A673 (cell line): ENCODE measurements at regions not wholly inside any gene's neighbourhood (a gene's known extent, or its start where the extent isn't known, plus 50 kb on each side); places are given as distances from the start of the nearest gene placed in this dataset.

Experiments
- BruUV-seq: library from RNA; stranded (reverse); fragments of 400-500 nt; replicated peaks from 2 replicates; lab custom pipeline; 2021; lab: Mats Ljungman, UMichigan
- CTCF ChIA-PET: fragments of 300-600 bp; sonication (Branson Sonifier 250); formaldehyde crosslinking; loops from one replicate; lab custom pipeline; 2022; ENCODE audit warnings: antibody characterized with exemption; lab: Charles Lee
- POLR2A ChIA-PET: fragments of 300-600 bp; sonication (Branson Sonifier 250); formaldehyde crosslinking; loops from one replicate; lab custom pipeline; 2022; ENCODE audit warnings: antibody characterized with exemption; ENCODE audit not compliant: low non-redundant PET; lab: Charles Lee
- DNase-seq: peaks from one replicate; pipeline ENCODE4 v3.0.0-alpha.2; 2015; ENCODE audit warnings: low spot score
- H3K27ac ChIP-seq: fragments of 200-600 bp; sonication (generic); 2 replicates; pipeline ENCODE4 v1.5.1; 2016; ENCODE audit warnings: mixed run types, low read depth, mild to moderate bottlenecking, mixed read lengths, antibody characterized with exemption, low read length; ENCODE audit not compliant: poor library complexity, severe bottlenecking
- H3K27me3 ChIP-seq: fragments of 200-600 bp; sonication (generic); replicated peaks from 2 replicates; pipeline ENCODE4 v1.6.1; 2017; ENCODE audit warnings: mixed run types, low read depth, mild to moderate bottlenecking, mixed read lengths, antibody characterized with exemption, low read length; ENCODE audit not compliant: insufficient read depth, poor library complexity
- H3K36me3 ChIP-seq: fragments of 200-600 bp; sonication (generic); 2 replicates; pipeline ENCODE4 v1.6.1; 2016; ENCODE audit warnings: mixed run types, mild to moderate bottlenecking, mixed read lengths, antibody characterized with exemption, low read length; ENCODE audit not compliant: insufficient read depth, poor library complexity, severe bottlenecking
- H3K4me1 ChIP-seq: fragments of 200-600 bp; sonication (generic); 2 replicates; pipeline ENCODE4 v1.6.1; 2017; ENCODE audit warnings: mixed run types, mild to moderate bottlenecking, mixed read lengths, antibody characterized with exemption, low read length; ENCODE audit not compliant: insufficient read depth, poor library complexity, severe bottlenecking
- H3K4me3 ChIP-seq: fragments of 200-600 bp; sonication (generic); 2 replicates; pipeline ENCODE4 v1.5.1; 2016; ENCODE audit warnings: low read depth, mixed run types, mild to moderate bottlenecking, mixed read lengths, low read length; ENCODE audit not compliant: poor library complexity, severe bottlenecking
- H3K9me3 ChIP-seq: fragments of 200-600 bp; sonication (generic); 2 replicates; pipeline ENCODE4 v1.6.1; 2016; ENCODE audit warnings: mixed run types, low read depth, mild to moderate bottlenecking, mixed read lengths, antibody characterized with exemption, low read length; ENCODE audit not compliant: poor library complexity, severe bottlenecking
- CTCF ChIP-seq: fragments of 300-800, 200-600 bp; sonication (generic); conservative IDR thresholded peaks from 2 replicates; pipeline ENCODE4 v1.5.1; 2017; ENCODE audit warnings: low read depth, mild to moderate bottlenecking, antibody characterized with exemption, low read length, moderate library complexity, mixed read lengths
- EZH2 ChIP-seq: fragments of 200-600 bp; sonication (generic); IDR thresholded peaks from 2 replicates; pipeline ENCODE4 v1.6.1; 2017; ENCODE audit warnings: borderline replicate concordance, low read depth, mild to moderate bottlenecking, mixed read lengths, antibody characterized with exemption, low read length; ENCODE audit not compliant: poor library complexity, severe bottlenecking
- intact Hi-C: fragments of 100-400 bp; cut with micrococcal nuclease; formaldehyde crosslinking; loops from one replicate; pipeline ENCODE4 v1.10.0; 2022; ENCODE audit not compliant: unreplicated experiment

GRCh38 chr9:86601697-86602096 is 247.5 kb upstream of the TUT7 start:
- no peak for TF ChIP-seq EZH2
- no peak for TF ChIP-seq CTCF
- DNase-seq: no peak
- intact Hi-C loops: no loop called here
- BruUV-seq: no TSS peak
- H3K4me3 ChIP-seq: no peak overlapping the region
- no peaks in the 10 kb centered on the region for H3K27me3 ChIP-seq
- no peak overlapping the region for H3K27ac ChIP-seq
- H3K36me3 ChIP-seq: no peaks in the 10 kb centered on the region
- POLR2A ChIA-PET: no interaction called here
- CTCF ChIA-PET: no interaction called here
- H3K9me3 ChIP-seq: peaks cover 3% of the 10 kb centered on the region
- H3K4me1 ChIP-seq: peaks cover 68% of the 10 kb centered on the region

GRCh38 chr9:86600977-86601376 is 246.8 kb upstream of the TUT7 start:
- Histone ChIP-seq H3K4me1 (peaks cover 68% of the 10 kb centered on the region), H3K27ac (peak overlapping the region; percentile 39), H3K27me3 (no peaks in the 10 kb centered on the region), H3K36me3 (no peaks in the 10 kb centered on the region), H3K4me3 (no peak overlapping the region), H3K9me3 (peaks cover 3% of the 10 kb centered on the region)
- ChIA-PET POLR2A (no interaction called here), CTCF (no interaction called here)
- TF ChIP-seq CTCF (no peak), EZH2 (no peak)
- DNase-seq: no peak
- intact Hi-C loops: no loop called here
- BruUV-seq: no TSS peak

GRCh38 chr9:86600291-86600690 is 246.1 kb upstream of the TUT7 start:
- POLR2A ChIA-PET: no interaction called here
- intact Hi-C loops: no loop called here

More at GRCh38 chr9:86600291-86600690, 246.1 kb upstream of the TUT7 start:
- peaks cover 3% of the 10 kb centered on the region for H3K9me3 ChIP-seq
- DNase-seq: peak; percentile 69
- H3K27ac ChIP-seq: peak overlapping the region; percentile 24
- CTCF ChIA-PET: no interaction called here
- peaks cover 63% of the 10 kb centered on the region for H3K4me1 ChIP-seq
- TF ChIP-seq CTCF (no peak), EZH2 (no peak)
- no peaks in the 10 kb centered on the region for H3K36me3 ChIP-seq
- H3K4me3 ChIP-seq: no peak overlapping the region
- BruUV-seq: no TSS peak
- no peaks in the 10 kb centered on the region for H3K27me3 ChIP-seq
